ENCODE measurements at regions not wholly inside any gene's neighbourhood (a gene's known extent, or its start where the extent isn't known, plus 50 kb on each side); places are given as distances from the start of the nearest gene placed in this dataset.
A peak's percentile ranks its signal among the peaks of the same experiment; 100 is the strongest.

- no peak for ATAC-seq
Observed at GRCh38 chr15:89421219-89421618, 75.2 kb downstream of the RHCG start.

DNA sequence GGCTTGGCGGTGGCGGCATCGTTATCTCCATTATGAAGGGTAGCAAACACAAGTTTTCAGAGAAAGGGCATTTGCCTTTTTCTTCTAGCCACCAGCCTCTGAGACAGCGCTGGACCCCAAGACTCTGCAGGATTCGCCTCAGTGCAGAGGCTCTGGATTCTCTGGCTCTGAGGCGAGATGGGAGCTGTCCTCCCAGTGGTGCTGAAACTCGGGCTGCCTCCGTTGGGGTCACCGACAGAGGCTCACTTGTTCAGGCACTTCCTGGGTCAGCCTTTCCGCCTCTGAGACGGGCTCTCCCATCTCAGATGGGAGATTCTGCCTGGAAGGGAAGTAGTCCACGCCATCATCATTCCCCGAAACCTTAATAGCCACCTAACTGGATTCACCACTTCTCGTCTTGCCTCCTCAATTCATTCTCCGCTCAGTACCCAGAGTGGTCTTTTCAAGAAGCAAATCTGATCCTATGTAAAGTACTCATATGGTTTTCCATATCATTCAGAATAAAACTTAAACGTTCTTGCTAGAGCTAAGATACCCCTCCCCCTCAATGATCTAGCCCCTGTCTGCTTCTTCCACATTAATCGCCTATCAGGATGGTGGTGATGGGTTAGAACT, 76.9 kb downstream of the RHCG start:
- ATAC-seq: peak; percentile 49

- ATAC-seq: no peak
Observed at GRCh38 chr15:89417206-89417725, 79.1 kb downstream of the RHCG start.

- peak; percentile 79 for ATAC-seq
Observed at GRCh38 chr15:89416339-89417183, 79.8 kb downstream of the RHCG start.

DNA sequence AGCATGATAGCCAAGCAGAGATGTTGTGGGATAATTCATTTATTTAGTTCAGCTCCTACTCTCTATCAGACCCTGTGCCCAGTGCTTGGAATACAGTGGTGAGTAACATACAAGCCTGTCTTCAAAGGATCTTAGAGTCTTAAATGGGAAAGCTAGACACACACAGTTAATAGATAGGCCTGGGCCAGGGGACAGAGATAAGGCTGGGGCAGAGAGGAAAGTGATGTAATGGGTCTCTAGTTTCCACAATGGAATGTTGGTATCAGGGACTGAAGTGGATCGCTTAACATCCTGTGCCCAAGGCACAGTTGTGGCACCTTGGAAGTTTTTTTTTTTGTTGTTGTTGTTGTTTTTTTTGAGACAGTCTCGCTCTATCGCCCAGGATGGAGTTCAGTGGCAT, 79.9 kb upstream of the POLG start:
- ATAC-seq: no peak

GRCh38 chr15:89413877-89414276, 79.3 kb upstream of the POLG start:
- ATAC-seq: no peak

GRCh38 chr15:89412905-89413411, 78.3 kb upstream of the POLG start:
- ATAC-seq: no peak

DNA sequence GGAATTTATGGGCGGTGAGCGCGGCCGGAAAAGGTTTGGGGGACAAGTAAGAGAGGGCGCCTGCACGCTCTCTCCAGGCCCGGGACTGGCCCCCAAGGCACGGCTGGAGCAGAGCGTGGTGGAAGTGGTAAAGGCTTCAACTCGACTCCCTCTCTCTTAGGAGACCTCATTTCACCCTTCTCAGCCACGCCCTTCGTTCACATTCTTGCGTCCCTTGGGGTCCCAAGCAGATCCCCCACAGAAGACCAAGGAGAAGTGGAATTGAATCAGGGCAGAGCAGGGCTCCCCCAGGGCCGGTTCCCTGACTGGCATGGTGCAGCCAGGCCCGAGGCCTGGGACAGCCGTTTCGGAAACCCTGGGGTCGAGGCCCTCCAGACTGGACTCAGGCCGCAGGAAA, 75.4 kb upstream of the POLG start:
- ATAC-seq: no peak

GRCh38 chr15:89409184-89410038, 74.8 kb upstream of the POLG start:
- no peak for ATAC-seq

GRCh38 chr15:89408372-89409183, 74.0 kb upstream of the POLG start:
- ATAC-seq: no peak

DNA sequence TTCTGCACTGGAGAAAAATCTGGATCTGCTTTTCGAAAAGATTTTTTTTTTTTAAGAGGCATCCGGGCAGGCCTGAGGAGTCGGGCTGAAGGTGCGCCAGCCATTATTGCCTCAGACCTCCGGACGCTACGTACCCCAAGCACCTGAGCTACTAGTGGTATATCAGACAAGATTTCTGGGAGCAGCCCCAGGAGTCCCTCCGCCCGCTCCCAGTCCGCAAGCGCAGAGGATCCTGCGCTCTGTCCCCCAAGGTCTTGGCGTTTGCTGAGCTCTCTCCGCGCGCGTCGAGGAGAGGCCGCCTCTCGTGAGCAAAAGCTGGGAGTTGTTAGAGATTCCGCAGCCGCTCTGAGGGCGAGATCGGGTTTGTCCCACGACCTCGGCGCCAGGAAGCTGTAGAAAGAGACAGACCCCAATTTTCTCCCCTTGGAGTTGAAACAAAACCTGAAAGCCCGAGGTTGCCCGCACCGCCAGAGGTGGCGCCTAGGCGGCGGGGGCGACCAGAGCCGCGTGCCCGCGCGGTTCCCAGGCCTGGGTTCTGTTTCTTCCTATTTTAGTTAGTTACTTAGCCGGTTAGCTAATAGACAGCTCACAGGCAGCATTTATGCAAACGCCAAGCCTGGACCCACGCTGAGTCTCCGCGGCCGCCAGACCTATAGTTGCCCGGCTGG, 72.5 kb upstream of the POLG start:
- ATAC-seq: no peak

- no peak for ATAC-seq
Observed at GRCh38 chr15:89406218-89406939, 71.8 kb upstream of the POLG start.

GRCh38 chr15:89405494-89405893, 70.9 kb upstream of the POLG start:
- no peak for ATAC-seq

- no peak for ATAC-seq
Observed at GRCh38 chr15:89404023-89404422, 69.4 kb upstream of the POLG start.

DNA sequence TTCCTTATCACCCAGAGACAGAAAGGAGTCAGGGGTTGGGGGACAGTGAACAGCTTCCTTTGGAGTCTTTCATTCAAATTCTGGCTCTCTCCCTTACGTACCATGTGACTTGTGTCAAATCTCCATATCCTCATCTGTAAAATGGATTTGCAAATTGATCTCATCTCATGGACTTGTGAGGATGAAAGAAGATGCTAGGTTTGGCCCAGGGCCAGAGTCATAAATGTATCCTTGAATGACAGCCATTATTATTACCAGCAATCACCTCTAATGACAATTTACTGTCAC, 67.8 kb upstream of the POLG start:
- ATAC-seq: no peak

GRCh38 chr15:89401631-89402517, 67.2 kb upstream of the POLG start:
- ATAC-seq: no peak

- ATAC-seq: no peak
Observed at GRCh38 chr15:89400782-89401545, 66.3 kb upstream of the POLG start.

DNA sequence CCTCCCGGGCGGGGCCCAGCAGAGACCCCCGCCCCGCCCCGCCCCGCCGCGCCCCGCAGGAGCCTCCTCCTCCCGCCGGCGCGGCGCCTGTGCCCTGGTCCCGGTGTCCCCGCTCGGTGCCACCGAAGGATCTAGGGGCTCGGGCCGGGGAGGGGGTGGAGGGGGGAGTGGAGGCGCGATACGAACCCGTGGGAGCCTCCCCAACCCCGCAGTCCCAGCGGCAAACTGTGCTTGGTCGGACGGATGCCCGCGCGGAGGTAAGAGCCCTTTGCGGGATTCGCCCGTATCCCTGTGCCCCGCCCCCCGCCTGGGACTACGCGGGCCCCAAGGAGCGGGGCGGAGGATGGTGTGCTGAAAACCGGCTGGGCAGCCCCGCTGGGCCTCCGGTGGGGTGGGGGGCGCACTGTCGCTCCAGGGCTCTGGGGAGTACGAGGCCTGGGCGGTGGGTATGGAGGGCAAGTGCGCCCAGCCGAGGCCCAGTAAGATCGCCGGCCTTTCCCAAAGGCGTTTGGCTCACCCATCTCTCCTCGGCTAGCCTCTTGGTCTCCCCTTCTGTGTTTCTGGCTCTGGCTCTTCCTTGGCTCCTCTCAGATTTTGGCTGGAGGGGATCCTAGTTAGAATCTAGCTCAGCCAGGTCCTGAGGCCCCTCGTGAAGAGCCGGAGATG, 65.6 kb upstream of the POLG start:
- ATAC-seq: peak; percentile 10
